Stimulated activated CD4-positive, alpha-beta T cell treated with anti-CD3 and anti-CD28 coated beads, TNF-alpha, amount 100 ng/mL, for 24 hours (primary cell): ENCODE measurements at regions not wholly inside any gene's neighbourhood (a gene's known extent, or its start where the extent isn't known, plus 50 kb on each side); places are given as distances from the start of the nearest gene placed in this dataset.

Experiments
- DNase-seq, 3 experiments: peaks; one replicate each; pipeline ENCODE4 v3.0.0-alpha.2; 2020; ENCODE audit warnings: low read depth in 3 of 3

DNA sequence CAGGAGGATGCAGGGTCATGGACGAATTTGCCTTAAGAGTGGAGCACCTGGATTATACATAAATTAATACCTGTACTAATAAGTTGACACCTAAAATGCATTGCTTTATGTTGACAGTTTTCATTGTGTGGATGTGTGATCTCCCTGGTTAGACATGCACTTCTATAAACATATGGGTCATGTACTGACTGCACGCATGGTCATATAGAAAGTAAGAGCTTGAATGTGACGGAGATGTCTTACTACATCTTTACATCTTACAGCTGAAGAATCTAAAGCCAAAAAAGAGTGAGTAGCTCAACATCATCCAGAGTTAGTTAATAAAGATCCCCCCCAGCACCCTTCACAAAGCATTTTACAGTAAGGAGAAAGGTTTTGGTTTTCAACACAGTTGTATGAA is 408.4 kb upstream of the JARID2 start:
- no peak for DNase-seq

GRCh38 chr6:14838133-14838583 is 407.7 kb upstream of the JARID2 start:
- DNase-seq: no peak

DNA sequence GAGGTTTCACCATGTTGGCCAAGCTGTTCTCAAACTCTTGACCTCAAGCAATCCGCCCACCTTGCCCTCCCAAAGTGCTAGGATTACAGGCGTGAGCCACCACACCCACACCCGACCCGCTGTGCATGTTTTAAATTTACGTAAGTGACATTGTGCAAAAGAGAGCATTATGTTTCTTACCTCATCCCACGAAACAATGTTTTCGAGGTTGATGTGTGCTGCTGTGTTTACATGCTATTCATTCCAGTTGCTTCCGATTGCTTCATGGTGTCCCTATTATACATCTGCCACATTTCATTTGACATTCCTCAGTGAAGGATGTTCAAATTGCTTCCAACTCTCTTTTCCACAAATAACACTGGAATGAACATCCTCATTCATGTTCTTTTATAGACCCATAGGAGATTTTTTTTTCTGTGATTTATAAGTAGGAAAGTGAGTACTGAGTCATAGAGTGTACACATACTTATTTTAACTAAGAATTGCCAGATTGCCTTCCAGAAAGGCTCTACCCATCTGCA is 403.9 kb upstream of the JARID2 start:
- DNase-seq: no peak

DNA sequence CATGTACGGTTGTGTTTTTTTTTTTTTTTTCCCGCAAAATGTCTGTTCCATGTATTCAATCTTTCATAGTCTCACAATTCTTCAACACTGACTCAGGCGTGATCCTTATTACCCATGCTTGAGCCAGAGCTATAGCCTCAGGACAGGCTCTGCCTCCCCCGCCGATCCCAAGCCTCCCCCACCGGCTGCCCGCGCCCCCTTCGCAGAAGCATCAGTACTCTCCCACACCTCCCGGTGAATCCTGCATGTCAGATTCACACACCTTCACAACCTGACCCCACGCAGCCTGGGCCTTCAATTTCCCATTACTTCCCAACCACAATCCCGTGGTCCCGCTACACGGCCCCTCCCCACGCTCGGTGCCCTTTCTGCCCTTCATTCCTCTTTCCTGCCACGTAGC is 401.5 kb upstream of the JARID2 start:
- DNase-seq: no peak

DNA sequence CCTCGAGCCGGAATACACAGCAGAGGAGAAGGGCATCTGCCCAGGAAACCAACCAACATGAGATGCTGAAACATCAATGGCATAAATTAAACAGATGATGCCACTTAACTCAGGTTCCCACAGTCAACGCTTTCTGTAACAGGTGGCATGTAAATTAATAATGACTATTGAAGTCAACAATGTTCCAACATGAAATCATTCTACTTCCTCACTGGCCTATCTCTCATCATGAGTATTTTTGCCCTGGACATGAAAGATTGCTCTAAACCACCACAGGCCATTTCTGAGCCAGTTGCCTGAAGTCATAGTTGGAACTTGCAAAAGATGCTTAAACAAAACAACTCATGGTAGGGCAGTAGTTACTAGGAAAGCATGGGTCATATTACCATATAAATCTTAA is 397.9 kb upstream of the JARID2 start:
- DNase-seq: no peak

DNA sequence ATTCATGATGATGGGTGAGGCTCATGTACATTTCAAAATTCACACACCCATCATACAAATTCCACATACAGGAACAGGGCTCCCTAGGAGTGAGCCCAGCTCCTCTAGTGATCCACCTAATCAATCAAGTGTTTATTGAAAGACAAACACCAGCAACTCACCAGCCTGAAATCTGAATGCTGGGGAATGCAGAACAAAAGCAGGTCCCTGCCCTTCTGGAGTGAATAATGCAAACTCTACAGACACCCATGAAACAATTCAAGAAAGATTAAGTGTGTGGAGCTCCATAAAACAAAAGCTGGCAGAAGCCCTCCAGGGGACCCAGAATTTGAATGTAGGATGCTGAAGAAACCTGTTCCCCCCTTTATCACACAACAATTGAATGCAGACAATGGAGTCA is 396.7 kb upstream of the JARID2 start:
- no peak for DNase-seq

DNA sequence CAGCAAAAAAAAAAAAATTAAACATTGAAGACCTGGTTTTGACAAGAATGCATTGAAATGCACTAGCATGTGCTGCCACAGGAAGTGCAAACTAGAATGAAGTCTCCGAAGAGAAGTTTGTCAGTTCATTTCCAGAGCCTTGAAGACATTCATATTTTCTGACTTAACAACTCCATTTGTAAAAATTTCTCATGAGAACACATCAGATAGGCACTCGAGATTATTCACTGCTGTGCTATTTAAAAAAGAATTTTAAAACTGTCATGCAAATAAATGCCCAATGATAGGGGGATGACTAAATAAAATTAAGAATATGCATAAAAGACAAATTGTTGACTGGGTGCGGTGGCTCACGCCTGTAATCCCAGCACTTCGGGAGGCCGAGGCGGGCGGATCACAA is 394.6 kb upstream of the JARID2 start:
- no peak for DNase-seq

GRCh38 chr6:14852375-14852774 is 393.5 kb upstream of the JARID2 start:
- DNase-seq: no peak

GRCh38 chr6:14856177-14856576 is 389.7 kb upstream of the JARID2 start:
- DNase-seq: no peak

- no peak for DNase-seq
Measured at GRCh38 chr6:14857001-14857400, 388.9 kb upstream of the JARID2 start.

DNA sequence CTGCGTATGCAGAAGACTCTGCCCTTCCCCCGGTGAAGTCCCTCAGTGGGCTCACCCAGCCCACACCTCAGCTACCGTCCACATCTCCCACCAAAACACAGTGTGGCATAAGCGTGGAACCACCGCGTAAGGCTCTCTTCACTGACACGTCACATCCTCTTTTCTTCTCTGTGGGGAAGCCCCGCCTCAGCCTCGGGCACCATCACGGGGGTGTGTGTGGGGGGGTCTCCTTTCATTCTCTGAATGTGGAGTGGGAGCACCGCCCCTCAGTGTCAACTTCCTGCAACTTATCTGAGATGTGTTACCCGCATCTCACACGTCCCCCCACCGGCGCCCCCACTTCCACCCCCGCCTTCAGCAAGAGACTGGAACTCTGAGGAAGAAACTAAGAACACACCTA is 388.4 kb upstream of the JARID2 start:
- peak; percentile 40 to 79 (median 51) for DNase-seq

DNA sequence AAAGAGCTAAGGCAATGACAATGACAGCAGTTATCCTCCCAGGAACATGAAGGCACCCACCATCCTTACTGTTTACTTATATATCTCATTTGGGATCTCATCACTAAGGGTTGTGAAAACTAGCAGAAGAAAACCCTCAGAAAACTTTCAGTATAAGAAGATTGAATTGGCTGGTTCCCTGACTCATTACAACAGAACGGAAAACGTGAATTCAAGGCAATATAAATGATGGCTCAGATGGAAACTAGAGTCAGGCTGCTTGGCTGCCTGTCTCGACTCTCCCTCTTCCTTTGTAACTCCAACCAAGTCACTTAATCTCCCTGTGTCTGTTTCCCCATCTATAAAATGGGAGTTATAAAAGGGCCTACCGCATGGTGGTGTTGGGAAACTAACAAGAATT is 387.1 kb upstream of the JARID2 start:
- no peak for DNase-seq

DNA sequence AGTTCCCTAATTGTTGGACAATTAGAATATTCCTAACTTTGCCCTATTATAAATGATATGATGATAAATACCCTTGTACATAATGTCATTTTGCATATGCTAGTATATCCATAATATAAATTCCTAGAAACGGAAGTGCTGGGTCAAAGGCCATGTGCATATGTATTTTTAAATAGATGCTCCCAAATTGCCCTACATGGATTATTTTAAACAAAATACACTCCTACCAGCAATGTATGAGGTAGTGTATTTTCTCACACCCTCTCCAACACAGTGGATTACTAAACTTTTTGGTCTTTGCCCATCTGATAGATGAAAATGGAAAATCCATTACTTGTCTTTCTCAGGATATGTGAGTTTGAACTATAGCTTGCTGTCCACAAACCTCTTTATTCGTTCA is 385.1 kb upstream of the JARID2 start:
- DNase-seq: no peak

DNA sequence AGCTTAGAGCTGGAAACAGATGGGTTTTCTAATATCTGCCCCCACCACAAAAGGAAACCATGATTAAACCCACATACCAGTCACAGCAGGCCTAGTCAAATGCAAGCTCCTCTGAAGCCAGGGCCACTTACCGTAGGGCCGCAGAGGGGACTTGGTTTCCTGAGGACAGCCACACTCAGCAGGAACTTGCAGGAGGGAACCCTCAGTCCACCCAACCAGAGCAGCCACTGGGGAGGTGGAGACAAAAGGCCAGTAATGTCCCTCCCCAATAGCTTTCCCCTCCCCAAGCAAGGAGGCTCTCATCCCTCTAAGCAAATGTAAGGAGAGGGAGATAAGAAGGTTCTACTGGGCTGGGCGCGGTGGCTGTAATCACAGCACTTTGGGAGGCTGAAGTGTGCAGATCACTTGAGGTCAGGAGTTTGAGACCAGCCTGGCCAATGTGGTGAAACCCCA is 384.4 kb upstream of the JARID2 start:
- no peak for DNase-seq

DNA sequence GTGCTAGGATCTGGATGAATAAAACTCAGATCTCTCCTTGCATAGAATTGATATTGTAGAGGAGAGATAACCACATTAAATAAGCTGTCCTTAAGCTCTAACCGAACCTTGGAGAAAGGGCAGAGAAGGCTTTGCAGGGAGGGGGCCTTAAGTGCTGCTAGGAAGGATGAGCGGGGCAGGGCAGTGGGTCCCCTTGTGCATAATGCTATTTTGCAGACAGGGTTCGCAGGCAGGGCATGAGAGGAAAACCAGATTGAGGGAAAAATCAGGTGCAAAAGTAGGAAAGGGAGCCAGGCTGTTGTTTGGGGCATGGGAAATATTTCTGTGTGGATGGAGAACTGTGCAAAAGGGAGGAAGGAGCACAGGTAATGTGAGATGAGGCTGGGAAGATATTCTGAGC is 383.0 kb upstream of the JARID2 start:
- no peak for DNase-seq

- no peak for DNase-seq
Measured at GRCh38 chr6:14863902-14864850, 381.7 kb upstream of the JARID2 start.

- no peak for DNase-seq
Measured at GRCh38 chr6:14865531-14866100, 380.3 kb upstream of the JARID2 start.

GRCh38 chr6:14867802-14868201 is 378.1 kb upstream of the JARID2 start:
- no peak for DNase-seq

- no peak for DNase-seq
Measured at GRCh38 chr6:14871221-14871620, 374.6 kb upstream of the JARID2 start.

GRCh38 chr6:14873101-14873500 is 372.8 kb upstream of the JARID2 start:
- no peak for DNase-seq

DNA sequence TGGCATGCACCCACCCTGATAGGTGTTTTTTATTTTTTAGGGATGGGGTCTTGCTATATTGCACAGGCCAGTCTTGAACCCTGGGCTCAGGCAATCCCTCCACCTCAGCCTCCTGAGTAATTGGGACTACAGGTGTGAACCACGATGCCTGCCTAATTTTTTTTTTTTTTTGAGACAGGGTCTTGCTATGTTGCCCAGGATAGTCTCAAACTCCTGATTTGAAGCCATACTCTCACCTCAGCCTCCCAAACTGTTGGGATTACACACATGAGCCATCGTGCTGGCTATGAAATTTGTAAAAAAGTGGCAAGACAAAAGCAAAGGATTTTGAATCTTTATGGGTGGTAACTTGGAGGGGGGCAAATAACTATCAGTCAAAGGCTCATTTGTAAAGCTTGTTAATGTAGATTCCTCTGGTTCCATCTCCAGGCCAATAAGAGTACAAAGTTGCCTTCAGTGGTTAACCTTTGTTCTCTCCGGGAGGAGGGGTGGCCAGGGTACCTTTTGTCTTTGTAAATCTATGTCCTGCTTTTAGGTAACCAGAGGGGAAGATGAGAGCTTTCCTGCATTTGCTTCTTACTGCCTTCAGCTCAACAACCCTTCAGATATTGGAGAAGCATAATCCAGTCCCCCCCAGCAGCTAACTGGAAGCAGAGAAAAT is 372.0 kb upstream of the JARID2 start:
- no peak for DNase-seq

DNA sequence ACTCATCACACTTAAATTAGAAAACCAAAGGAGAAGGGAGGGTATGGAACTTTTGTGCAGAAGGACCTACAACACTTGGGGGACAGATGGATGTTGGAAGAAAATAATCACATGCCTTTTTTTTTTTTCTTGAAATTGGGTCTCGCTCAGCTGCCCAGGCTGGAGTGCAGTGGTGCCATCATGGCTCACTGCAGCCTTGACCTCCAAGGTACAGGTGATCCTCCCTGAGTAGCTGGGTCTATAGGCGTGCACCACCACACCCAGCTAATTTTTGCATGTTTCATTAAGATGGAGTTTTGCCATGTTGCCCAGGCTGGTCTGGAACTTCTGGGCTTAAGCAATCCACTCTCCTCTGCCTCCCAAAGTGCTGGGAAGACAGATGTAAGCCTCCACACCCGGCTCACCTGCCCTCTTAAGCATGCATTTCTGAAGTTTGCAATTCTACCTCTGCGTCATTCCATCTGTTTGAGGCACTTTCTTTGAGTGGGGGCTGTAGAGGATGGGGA is 370.8 kb upstream of the JARID2 start:
- no peak for DNase-seq
